GM12865 (cell line): ENCODE measurements at regions not wholly inside any gene's neighbourhood (a gene's known extent, or its start where the extent isn't known, plus 50 kb on each side); places are given as distances from the start of the nearest gene placed in this dataset.

Experiments used
- DNase-seq: peaks from one replicate; pipeline ENCODE4 v3.0.0; 2010; ENCODE audit warnings: low read depth
- H3K4me3 ChIP-seq: 2 replicates; pipeline ENCODE4 v1.5.1; 2011; ENCODE audit warnings: mild to moderate bottlenecking, low read depth, low read length, control low read depth
- CTCF ChIP-seq: IDR thresholded peaks from 2 replicates; pipeline ENCODE4 v1.5.1; 2011; ENCODE audit warnings: low read length, control low read depth, low read depth, inconsistent platforms; ENCODE audit not compliant: insufficient read depth; ENCODE audit errors: missing control alignments

GRCh38 chr1:214983126-214983869 lies 99.2 kb upstream of the KCNK2 start:
- no peak for DNase-seq
- H3K4me3 ChIP-seq = no peak overlapping the region
- no peak for TF ChIP-seq CTCF

GRCh38 chr1:214989341-214989740 lies 93.2 kb upstream of the KCNK2 start:
- DNase-seq = no peak
- no peak overlapping the region for H3K4me3 ChIP-seq
- TF ChIP-seq CTCF = no peak

GRCh38 chr1:214990619-214991018 lies 91.9 kb upstream of the KCNK2 start:
- no peak overlapping the region for H3K4me3 ChIP-seq
- DNase-seq = no peak
- no peak for TF ChIP-seq CTCF

GRCh38 chr1:214991691-214992315 lies 90.7 kb upstream of the KCNK2 start:
- H3K4me3 ChIP-seq = no peak overlapping the region
- DNase-seq = no peak
- TF ChIP-seq CTCF = no peak

- no peak for DNase-seq
- no peak for TF ChIP-seq CTCF
- H3K4me3 ChIP-seq = no peak overlapping the region
Observed at GRCh38 chr1:214993419-214993818, 89.1 kb upstream of the KCNK2 start.

DNA sequence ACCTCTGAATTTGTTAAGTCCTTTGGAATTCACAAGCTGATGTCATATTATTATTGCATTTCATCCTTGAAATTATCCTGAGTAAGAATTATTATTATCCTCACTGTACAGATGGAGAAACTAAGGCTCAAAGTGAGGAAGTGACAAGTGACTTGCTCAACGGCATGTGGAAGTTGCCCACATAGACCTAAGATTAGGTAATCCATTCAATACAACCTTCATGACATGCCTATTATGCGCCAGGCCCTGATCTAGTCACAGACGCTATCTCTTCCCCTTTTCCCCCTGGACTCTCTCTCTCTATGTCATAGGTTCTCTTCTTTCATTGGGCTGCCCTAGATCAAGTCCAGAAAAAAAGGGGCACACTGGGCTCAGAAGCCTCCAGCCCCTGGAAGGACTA lies 84.9 kb upstream of the KCNK2 start:
- TF ChIP-seq CTCF = no peak
- H3K4me3 ChIP-seq = no peak overlapping the region
- DNase-seq = no peak

DNA sequence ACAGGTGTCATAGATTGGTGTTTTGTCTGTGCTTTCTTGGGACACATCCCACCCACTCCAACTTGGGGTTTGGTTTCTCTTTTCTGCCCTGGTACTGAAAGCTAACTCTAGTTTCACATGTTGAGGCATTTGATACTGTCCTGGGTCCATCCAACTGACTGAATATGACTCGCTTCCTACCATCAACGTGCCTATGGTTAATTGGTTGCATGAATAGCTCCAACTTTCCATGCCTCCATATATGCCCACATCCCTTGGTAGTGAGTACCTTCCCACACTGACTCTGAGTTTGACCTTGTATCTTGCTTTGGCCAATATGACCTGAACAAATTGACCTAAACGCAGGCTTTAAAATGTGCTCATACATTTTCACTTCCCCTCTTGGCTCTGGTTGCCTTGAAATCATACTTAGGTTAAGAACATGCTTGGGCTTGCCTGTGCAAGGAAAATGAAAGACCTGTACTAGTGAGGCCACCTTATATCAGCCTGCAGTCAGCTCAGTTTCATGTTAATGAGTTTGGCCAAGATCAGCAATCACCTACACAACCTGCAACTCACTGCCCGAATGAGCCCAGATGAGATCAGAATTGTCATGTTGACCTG lies 81.0 kb upstream of the KCNK2 start:
- peak; percentile 84 for DNase-seq
- TF ChIP-seq CTCF = no peak
- no peak overlapping the region for H3K4me3 ChIP-seq
